Left renal pelvis (tissue), 4 donors: ENCODE measurements at regions not wholly inside any gene's neighbourhood (a gene's known extent, or its start where the extent isn't known, plus 50 kb on each side); places are given as distances from the start of the nearest gene placed in this dataset.

Experiments
- DNase-seq, 4 donors: peaks; one replicate each; pipeline ENCODE4 v3.0.0-alpha.2; 2013; ENCODE audit warnings: low read depth in 4 of 4, low spot score in 3 of 4

DNA sequence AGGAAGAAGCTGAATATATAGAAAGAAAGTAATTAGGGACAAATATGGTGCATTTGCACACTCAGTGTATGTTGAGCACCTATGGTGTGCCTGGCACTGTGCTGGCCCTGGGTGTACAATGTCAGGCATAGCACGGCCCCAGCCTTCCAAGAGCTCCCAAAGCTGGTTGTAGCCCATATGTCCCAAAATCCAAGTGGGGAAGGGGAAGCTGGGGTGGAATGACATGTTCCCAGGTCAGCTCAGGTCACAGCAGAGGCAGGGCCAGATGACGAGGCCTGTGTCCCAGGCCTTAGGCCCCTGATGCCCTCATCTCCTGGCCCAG, 170.0 kb downstream of the VEGFA start:
- no peak for DNase-seq

- no peak for DNase-seq
Observed at GRCh38 chr6:43939281-43940070, 169.5 kb downstream of the VEGFA start.

DNA sequence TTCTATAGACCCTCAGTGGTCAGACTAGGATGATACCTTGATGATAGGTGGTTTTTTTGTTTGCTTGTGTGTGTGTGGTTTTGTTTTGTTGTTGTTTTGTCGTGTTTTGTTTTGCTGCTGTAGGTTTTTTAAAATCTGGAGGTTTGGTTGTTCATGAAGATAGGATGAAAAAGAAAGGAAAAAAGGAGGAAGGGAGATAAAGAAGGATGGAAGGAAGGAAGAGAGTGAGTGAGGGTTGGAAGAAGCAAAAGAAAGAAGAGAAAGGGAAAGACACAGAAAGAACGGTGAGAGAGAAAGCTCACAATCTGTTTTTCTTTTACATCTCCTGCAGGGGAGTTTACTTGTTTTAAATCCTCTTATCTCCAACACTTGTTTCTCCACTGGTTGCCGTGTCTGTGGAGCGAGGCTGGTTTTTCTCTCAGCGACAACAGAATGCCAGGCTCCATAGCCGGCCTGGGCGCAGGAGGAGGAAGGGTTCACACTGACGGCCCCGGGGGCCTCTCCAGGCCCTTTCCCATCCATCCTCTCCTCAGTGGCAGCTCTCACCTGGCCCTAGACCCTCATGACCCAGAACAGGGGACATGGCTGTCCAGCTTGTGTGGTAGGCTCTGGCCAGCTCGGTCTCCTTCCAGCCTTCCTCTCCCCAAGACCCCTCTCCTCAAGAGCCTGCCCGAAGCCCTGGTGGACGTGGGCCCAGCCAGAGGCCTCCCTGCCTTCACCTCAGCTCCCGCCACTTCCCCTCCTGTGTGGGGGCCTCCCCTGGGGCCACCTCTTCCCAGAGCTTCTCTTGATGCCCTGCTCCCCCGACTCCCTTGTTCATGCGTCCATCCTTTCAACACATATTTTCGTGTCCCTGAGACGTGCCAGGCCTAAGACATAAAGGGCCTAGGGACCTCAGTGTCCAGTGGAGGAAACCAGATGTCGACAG, 168.4 kb downstream of the VEGFA start:
- DNase-seq: no peak

DNA sequence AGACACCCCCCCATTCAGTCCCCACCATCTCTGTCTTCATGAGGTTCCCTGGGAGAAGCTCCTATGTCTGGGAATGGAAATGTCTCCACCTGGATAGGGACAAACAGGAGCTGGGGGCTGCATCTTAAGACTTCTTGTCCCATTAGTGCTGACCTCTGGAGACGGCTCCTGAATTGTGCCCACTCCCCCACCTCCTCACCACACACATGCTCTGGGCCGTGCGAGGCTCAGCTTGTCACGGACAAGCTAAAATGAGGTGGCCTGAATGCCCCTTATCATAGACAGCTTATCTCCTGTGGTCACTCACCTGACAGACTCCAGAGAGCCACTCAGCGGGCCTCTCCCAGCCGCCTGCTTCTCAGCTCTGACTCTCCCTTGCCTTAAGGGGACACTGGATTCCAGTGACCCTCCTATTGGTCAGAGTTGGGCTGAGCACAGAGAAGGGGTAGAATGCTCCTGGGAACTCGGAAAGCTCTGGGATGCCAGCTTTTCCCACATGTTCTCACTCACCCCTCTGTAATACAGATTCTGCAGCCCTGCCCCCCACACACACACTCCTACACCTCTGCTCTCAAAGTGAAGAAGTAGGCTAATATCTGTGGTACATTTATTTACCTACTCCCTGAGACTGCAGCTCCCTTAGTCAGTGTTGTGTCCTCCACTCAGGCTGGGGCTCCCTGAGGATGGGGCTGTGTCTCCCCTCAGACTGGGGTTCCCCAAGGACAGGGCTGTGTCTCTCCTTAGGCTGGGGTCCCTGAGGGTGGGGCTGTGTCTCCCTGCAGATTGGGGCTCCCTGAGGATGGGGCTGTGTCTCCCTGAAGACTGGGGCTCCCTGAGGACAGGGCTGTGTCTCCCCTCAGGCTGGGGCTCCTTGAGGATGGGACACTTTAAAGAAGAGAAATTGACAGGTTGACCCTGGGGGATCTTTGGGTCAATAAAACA, 167.5 kb downstream of the VEGFA start:
- no peak for DNase-seq

- no peak for DNase-seq
Observed at GRCh38 chr6:43936476-43936875, 166.5 kb downstream of the VEGFA start.

GRCh38 chr6:43935921-43936439, 166.0 kb downstream of the VEGFA start:
- DNase-seq: no peak

DNA sequence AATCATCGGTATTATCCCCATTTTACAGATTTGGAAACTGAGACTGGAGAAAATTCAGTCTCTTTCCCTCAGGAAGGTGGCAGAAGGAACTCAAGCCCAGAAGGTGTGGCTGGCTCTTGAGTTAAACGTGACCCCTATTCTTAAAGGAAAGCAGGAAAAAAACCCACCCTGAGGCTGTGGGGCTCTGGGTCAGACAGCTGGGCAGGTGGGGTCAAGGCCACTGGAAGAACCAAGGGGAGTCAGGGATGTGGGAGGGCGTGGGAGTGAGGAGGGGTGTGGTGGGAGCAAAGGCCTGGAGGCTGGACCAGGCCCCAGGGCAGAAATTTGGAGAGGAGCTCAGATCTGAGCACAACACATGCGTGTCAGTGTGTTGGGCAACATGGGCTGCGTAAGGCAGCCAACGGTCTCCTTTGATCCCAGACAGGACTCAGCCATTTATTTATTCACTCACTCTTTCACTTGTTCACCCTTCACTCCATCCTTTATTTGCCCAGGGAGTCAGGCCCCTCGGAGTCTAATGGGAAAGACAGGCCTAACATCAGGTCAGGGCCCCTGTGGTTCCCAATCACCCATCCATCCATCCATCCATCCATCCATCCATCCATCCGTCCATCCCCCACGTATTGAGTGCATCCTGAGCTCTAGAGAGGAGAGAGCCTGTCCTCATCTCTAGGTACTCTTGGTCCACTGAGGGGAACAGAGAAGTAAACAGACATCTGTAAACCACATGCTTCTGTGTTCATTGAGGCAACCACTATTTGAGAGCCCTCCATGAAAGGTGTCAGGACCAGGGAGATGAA, 165.0 kb downstream of the VEGFA start:
- no peak for DNase-seq

DNA sequence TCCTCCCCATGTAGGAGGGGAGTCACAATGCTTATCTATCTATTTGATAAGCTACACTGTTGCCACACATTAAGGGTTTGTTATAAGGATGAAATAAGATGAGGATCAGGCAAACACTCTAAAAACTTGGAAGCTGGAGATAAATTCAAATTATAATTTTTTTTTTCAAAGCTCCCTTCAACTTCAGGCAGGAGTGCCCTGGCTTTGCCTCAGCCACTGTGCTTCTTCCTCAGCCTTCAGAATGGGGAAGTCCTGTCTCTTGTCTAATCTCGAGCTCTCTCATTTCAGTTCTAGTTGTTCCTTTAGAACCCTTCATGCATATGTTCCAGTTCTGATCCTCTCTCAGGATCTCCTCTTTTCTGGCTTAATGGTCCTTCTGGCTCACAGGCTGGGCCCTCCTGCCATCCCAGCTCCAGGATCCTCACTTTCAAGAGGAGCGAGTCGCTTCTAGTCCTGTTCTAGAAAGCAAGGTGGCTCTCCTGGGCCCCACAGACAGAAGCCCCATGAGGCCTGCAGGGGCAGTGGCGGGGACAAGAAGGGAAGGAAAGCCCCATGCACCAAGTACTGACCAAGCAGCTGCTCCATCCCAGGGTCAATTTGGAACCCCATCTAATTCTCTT, 164.3 kb downstream of the VEGFA start:
- DNase-seq: no peak

- DNase-seq: peak in 3 of 4 donors; percentile 63 to 69 (median 64)
Observed at GRCh38 chr6:43933148-43933885, 163.3 kb downstream of the VEGFA start.

GRCh38 chr6:43932259-43933147, 162.5 kb downstream of the VEGFA start:
- no peak for DNase-seq

GRCh38 chr6:43931201-43931600, 161.2 kb downstream of the VEGFA start:
- no peak for DNase-seq

- no peak for DNase-seq
Observed at GRCh38 chr6:43930440-43931154, 160.6 kb downstream of the VEGFA start.

DNA sequence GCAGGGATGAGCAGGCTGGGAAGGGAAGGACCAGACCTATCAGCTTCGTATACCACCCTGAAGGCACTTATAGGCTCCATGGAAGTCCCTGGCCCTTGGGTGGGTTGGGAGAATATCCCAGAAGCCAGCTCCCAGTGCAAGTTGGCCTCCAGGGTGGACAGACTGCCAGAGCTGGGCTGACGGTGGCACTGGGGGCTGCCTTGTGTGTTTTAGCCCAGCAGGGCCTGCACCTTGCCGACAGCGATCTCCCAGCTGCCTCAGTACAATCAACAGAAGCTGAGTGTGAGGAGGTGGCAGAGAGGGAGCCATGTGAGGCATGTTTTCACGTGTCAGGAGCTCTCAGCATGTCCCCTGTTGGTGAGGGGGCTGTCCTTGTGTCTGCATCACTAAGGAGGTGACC, 159.5 kb downstream of the VEGFA start:
- DNase-seq: no peak

DNA sequence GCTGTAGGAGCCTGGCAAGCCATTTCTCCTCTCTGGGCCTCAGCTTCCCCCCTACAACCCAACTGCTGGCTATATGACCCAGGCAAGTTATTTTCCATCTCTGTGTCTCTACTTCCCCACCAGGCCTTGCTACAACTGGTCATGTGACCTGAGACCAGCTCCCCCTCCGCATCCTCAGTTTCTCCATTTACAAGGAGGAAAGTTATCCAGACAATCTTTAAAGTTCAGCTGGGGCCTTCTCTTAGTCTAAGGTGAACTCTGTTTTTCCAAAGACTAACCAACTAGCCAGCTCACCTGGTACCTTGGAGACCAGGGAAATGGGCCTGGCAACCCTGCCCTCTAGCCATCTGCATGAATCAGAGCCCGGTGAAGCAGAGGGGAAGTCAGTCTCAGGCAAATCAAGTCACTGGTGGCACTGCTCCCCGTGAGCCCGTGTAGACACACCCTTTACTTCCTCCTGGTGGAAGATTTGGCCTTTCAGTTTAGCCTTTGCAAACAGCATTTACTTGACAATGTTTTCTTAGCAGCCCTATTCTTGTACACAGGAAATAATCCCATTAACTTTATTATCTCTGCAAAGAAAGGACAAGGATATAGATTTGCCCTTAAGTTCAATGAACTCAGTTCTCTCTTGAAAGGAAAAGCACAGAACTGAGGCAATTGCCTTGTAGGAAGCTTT, 157.7 kb downstream of the VEGFA start:
- DNase-seq: no peak

- DNase-seq: no peak
Observed at GRCh38 chr6:43926634-43927531, 156.9 kb downstream of the VEGFA start.
